ENCODE measurements at regions not wholly inside any gene's neighbourhood (a gene's known extent, or its start where the extent isn't known, plus 50 kb on each side); places are given as distances from the start of the nearest gene placed in this dataset.

- TF ChIP-seq, protein P1, sequence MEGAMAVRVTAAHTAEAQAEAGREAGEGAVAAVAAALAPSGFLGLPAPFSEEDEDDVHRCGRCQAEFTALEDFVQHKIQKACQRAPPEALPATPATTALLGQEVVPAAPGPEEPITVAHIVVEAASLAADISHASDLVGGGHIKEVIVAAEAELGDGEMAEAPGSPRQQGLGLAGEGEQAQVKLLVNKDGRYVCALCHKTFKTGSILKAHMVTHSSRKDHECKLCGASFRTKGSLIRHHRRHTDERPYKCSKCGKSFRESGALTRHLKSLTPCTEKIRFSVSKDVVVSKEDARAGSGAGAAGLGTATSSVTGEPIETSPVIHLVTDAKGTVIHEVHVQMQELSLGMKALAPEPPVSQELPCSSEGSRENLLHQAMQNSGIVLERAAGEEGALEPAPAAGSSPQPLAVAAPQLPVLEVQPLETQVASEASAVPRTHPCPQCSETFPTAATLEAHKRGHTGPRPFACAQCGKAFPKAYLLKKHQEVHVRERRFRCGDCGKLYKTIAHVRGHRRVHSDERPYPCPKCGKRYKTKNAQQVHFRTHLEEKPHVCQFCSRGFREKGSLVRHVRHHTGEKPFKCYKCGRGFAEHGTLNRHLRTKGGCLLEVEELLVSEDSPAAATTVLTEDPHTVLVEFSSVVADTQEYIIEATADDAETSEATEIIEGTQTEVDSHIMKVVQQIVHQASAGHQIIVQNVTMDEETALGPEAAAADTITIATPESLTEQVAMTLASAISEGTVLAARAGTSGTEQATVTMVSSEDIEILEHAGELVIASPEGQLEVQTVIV (CRISPR knock-in tag; IDR thresholded peaks at IDR 0.05; ENCODE audit: borderline replicate concordance) = no peak
- no peak for TF ChIP-seq EWSR1 (IDR thresholded peaks at IDR 0.05; ENCODE audit: borderline replicate concordance, low read depth, partially characterized antibody)
Measured at GRCh38 chr1:70819785-70820184, 227.8 kb downstream of the PTGER3 start (continued).

DNA sequence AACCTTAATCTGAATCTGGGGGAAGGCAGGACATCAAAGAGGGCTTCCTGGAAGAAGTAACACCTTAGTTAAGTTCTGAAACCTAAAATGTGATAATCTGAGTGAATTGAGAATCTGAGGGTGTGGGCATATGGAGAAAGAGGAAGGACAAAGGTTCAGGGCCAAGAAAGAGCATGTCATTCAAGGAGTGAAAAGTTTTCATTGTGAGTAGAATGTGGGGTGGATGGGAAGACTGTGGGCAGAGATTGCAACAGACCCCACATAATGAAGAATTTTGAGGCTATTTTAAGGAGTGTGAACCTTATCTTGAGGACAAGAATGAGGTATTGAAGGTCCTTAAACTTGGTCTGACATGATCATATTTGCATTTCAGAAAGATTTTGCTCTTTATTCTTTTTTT lies 227.2 kb downstream of the PTGER3 start:
- ATAC-seq = no peak
- CTCF ChIA-PET (ENCODE audit: low intra/inter-chr PET ratio) = no interaction called here
- TF ChIP-seq, protein P2, sequence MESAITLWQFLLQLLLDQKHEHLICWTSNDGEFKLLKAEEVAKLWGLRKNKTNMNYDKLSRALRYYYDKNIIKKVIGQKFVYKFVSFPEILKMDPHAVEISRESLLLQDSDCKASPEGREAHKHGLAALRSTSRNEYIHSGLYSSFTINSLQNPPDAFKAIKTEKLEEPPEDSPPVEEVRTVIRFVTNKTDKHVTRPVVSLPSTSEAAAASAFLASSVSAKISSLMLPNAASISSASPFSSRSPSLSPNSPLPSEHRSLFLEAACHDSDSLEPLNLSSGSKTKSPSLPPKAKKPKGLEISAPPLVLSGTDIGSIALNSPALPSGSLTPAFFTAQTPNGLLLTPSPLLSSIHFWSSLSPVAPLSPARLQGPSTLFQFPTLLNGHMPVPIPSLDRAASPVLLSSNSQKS (CRISPR knock-in tag; IDR thresholded peaks at IDR 0.05) = no peak
- TF ChIP-seq ELF1 (tag; IDR thresholded peaks at IDR 0.05) (no peak), BMI1 (IDR thresholded peaks at IDR 0.05; ENCODE audit: low read length) (no peak), JUND (IDR thresholded peaks at IDR 0.05; ENCODE audit: borderline replicate concordance, low read depth, low read length) (no peak), JUND (tag; IDR thresholded peaks at IDR 0.05; ENCODE audit: borderline replicate concordance, low read depth, low read length) (no peak), HDAC2 (IDR thresholded peaks at IDR 0.05) (no peak), NELFE (IDR thresholded peaks at IDR 0.05; ENCODE audit: insufficient read depth, insufficient read length) (no peak), GTF2E2 (tag; IDR thresholded peaks at IDR 0.05) (no peak), XRCC3 (IDR thresholded peaks at IDR 0.05) (no peak)

More for the DNA sequence above, 227.2 kb downstream of the PTGER3 start:
- no peaks in the 10 kb centered on the region for H3K9me3 ChIP-seq (replicated peaks; ENCODE audit: control insufficient read depth, insufficient read depth, low read depth, low read length)
- no peaks in the 10 kb centered on the region for H3K9me1 ChIP-seq (ENCODE audit: control insufficient read depth, insufficient read depth, low read length)
- DNase-seq (ENCODE audit: extremely low read depth in 1 of 4, low spot score in 3 of 4) (no peak), FAIRE-seq (no peak)
- intact Hi-C loops (cut with micrococcal nuclease) = no loop called here
- no peak overlapping the region for H3K4me3 ChIP-seq
- H3K27ac ChIP-seq (ENCODE audit: extremely low read depth, low read depth, low read length) = no peak overlapping the region
- no peaks in the 10 kb centered on the region for H3K27me3 ChIP-seq (ENCODE audit: control insufficient read depth in 2 of 2, insufficient read depth in 2 of 2, low read length in 2 of 2)
- no peaks in the 10 kb centered on the region for H3K36me3 ChIP-seq (ENCODE audit: control insufficient read depth, insufficient read depth, low read length)
- no peaks in the 10 kb centered on the region for H3K4me1 ChIP-seq (replicated peaks in 1 of 2; ENCODE audit: control insufficient read depth in 2 of 2, insufficient read depth in 2 of 2, low read length in 2 of 2)
- no peak overlapping the region for H2AFZ ChIP-seq (ENCODE audit: low read depth, low read length)
- no peak overlapping the region for H3K4me2 ChIP-seq (ENCODE audit: insufficient read depth, low read length)
- POLR2A ChIA-PET = no interaction called here
- BruUV-seq (replicated peaks) = no TSS peak
- in situ Hi-C loops (cut with MboI) = no loop called here
- no peaks in the 10 kb centered on the region for H4K20me1 ChIP-seq (replicated peaks; ENCODE audit: control insufficient read depth, insufficient read depth, low read length)
- no peak overlapping the region for H3K9ac ChIP-seq (ENCODE audit: insufficient read depth in 1 of 2, low read depth in 2 of 2, low read length in 2 of 2)
- no peaks in the 10 kb centered on the region for H3K79me2 ChIP-seq (ENCODE audit: control insufficient read depth, insufficient read depth, low read length)

All from K562 (cell line).